ENCODE measurements at regions not wholly inside any gene's neighbourhood (a gene's known extent, or its start where the extent isn't known, plus 50 kb on each side); places are given as distances from the start of the nearest gene placed in this dataset.

- no peak for TF ChIP-seq ZBTB40 (IDR thresholded peaks at IDR 0.05; ENCODE audit: borderline replicate concordance)
- no peak for TF ChIP-seq ZNF24 (IDR thresholded peaks at IDR 0.05)
- TF ChIP-seq, protein P1, sequence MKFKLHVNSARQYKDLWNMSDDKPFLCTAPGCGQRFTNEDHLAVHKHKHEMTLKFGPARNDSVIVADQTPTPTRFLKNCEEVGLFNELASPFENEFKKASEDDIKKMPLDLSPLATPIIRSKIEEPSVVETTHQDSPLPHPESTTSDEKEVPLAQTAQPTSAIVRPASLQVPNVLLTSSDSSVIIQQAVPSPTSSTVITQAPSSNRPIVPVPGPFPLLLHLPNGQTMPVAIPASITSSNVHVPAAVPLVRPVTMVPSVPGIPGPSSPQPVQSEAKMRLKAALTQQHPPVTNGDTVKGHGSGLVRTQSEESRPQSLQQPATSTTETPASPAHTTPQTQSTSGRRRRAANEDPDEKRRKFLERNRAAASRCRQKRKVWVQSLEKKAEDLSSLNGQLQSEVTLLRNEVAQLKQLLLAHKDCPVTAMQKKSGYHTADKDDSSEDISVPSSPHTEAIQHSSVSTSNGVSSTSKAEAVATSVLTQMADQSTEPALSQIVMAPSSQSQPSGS (IDR thresholded peaks at IDR 0.05; ENCODE audit: low read length), result no peak
- TF ChIP-seq CHD1 (IDR thresholded peaks at IDR 0.05; ENCODE audit: low read depth, low read length), result no peak
- TF ChIP-seq TAF1 (IDR thresholded peaks at IDR 0.05; ENCODE audit: borderline replicate concordance, low read depth, low read length), result no peak
- TF ChIP-seq MYC (IDR thresholded peaks at IDR 0.05; ENCODE audit: insufficient read depth, insufficient read length, insufficient replicate concordance, low read length, severe bottlenecking), result no peak
- TF ChIP-seq ZBED1 (IDR thresholded peaks at IDR 0.05; ENCODE audit: borderline replicate concordance), result no peak
- no peak for TF ChIP-seq MLLT1 (IDR thresholded peaks at IDR 0.05)
- peak; percentile 63; the same call in 1 of the 2 replicates for TF ChIP-seq RAD51 (IDR thresholded peaks at IDR 0.05)
- TF ChIP-seq, protein P2, sequence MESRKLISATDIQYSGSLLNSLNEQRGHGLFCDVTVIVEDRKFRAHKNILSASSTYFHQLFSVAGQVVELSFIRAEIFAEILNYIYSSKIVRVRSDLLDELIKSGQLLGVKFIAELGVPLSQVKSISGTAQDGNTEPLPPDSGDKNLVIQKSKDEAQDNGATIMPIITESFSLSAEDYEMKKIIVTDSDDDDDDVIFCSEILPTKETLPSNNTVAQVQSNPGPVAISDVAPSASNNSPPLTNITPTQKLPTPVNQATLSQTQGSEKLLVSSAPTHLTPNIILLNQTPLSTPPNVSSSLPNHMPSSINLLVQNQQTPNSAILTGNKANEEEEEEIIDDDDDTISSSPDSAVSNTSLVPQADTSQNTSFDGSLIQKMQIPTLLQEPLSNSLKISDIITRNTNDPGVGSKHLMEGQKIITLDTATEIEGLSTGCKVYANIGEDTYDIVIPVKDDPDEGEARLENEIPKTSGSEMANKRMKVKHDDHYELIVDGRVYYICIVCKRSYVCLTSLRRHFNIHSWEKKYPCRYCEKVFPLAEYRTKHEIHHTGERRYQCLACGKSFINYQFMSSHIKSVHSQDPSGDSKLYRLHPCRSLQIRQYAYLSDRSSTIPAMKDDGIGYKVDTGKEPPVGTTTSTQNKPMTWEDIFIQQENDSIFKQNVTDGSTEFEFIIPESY (IDR thresholded peaks at IDR 0.05), result no peak
- TF ChIP-seq ZSCAN29 (IDR thresholded peaks at IDR 0.05), result no peak
- TF ChIP-seq ZZZ3 (IDR thresholded peaks at IDR 0.05; ENCODE audit: control insufficient read depth, insufficient read length, low read depth), result no peak
- TF ChIP-seq MYB (IDR thresholded peaks at IDR 0.05; ENCODE audit: borderline replicate concordance, low read depth, low read length), result no peak
- TF ChIP-seq YY1 (IDR thresholded peaks at IDR 0.05; ENCODE audit: low read depth, low read length), result 0 out of 2 replicates have a peak, but pooled peaks have one; percentile 28
- no peak for TF ChIP-seq CBX3 (IDR thresholded peaks at IDR 0.05; ENCODE audit: borderline replicate concordance, low read depth)
- TF ChIP-seq, protein P3, sequence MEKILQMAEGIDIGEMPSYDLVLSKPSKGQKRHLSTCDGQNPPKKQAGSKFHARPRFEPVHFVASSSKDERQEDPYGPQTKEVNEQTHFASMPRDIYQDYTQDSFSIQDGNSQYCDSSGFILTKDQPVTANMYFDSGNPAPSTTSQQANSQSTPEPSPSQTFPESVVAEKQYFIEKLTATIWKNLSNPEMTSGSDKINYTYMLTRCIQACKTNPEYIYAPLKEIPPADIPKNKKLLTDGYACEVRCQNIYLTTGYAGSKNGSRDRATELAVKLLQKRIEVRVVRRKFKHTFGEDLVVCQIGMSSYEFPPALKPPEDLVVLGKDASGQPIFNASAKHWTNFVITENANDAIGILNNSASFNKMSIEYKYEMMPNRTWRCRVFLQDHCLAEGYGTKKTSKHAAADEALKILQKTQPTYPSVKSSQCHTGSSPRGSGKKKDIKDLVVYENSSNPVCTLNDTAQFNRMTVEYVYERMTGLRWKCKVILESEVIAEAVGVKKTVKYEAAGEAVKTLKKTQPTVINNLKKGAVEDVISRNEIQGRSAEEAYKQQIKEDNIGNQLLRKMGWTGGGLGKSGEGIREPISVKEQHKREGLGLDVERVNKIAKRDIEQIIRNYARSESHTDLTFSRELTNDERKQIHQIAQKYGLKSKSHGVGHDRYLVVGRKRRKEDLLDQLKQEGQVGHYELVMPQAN (conservative IDR thresholded peaks at IDR 0.05), result no peak
- no peak for TF ChIP-seq RB1 (IDR thresholded peaks at IDR 0.05; ENCODE audit: borderline replicate concordance)
- TF ChIP-seq ZNF274 (IDR thresholded peaks at IDR 0.05; ENCODE audit: insufficient read depth, insufficient read length), result no peak
- TF ChIP-seq RAD21 (IDR thresholded peaks at IDR 0.05; ENCODE audit: insufficient read depth, low read depth, low read length), result peak; percentile 89
- TF ChIP-seq DPF2 (IDR thresholded peaks at IDR 0.05), result no peak
These were observed 104.6 kb upstream of the EXOC2 start (continued) for GRCh38 chr6:797479-798077.

Measured in GM12878 (cell line).